GM23248 (cell line): ENCODE measurements at regions not wholly inside any gene's neighbourhood (a gene's known extent, or its start where the extent isn't known, plus 50 kb on each side); places are given as distances from the start of the nearest gene placed in this dataset.
"Not testable (repeated sequence)": the region's sequence is repeated elsewhere in the genome, so short reads cannot be mapped to it uniquely, and the experiment has no call there.

Experiments
- DNase-seq: peaks from one replicate; pipeline ENCODE4 v3.0.0-alpha.2; 2015
- H2AFZ ChIP-seq: fragments of 200-600 bp; sonication (generic); 2 replicates; pipeline ENCODE4 v1.6.1; 2016; ENCODE audit warnings: antibody characterized with exemption
- H3F3A ChIP-seq: fragments of 200-600 bp; sonication (generic); 2 replicates; pipeline ENCODE4 v1.6.1; 2016; ENCODE audit warnings: mild to moderate bottlenecking, antibody characterized with exemption, mixed run types; ENCODE audit not compliant: insufficient read depth
- H3K27ac ChIP-seq: fragments of 200-600 bp; sonication (generic); 2 replicates; pipeline ENCODE4 v1.5.1; 2016; ENCODE audit warnings: mild to moderate bottlenecking
- H3K27me3 ChIP-seq: fragments of 200-600 bp; sonication (generic); replicated peaks from 2 replicates; pipeline ENCODE4 v1.6.1; 2016; ENCODE audit warnings: mild to moderate bottlenecking; ENCODE audit not compliant: insufficient read depth
- H3K36me3 ChIP-seq: fragments of 200-600 bp; sonication (generic); 2 replicates; pipeline ENCODE4 v1.6.1; 2016; ENCODE audit warnings: low read depth, mild to moderate bottlenecking
- H3K4me1 ChIP-seq: fragments of 200-600 bp; sonication (generic); 2 replicates; pipeline ENCODE4 v1.6.1; 2016; ENCODE audit warnings: mild to moderate bottlenecking; ENCODE audit not compliant: insufficient read depth
- H3K4me2 ChIP-seq: fragments of 200-600 bp; sonication (generic); one replicate; pipeline ENCODE4 v1.6.1; 2016; ENCODE audit warnings: mild to moderate bottlenecking; ENCODE audit not compliant: unreplicated experiment
- H3K4me3 ChIP-seq: fragments of 200-600 bp; sonication (generic); 2 replicates; pipeline ENCODE4 v1.5.1; 2016; ENCODE audit warnings: mild to moderate bottlenecking
- H3K79me2 ChIP-seq: fragments of 200-600 bp; sonication (generic); 2 replicates; pipeline ENCODE4 v1.6.1; 2016; ENCODE audit warnings: mild to moderate bottlenecking; ENCODE audit not compliant: insufficient read depth
- H3K9ac ChIP-seq: fragments of 200-600 bp; sonication (generic); 2 replicates; pipeline ENCODE4 v1.6.1; 2016; ENCODE audit warnings: mild to moderate bottlenecking
- H3K9me2 ChIP-seq: fragments of 200-600 bp; sonication (generic); 2 replicates; pipeline ENCODE4 v1.6.1; 2016; ENCODE audit warnings: mixed run types, mild to moderate bottlenecking, moderate library complexity; ENCODE audit not compliant: insufficient read depth
- H3K9me3 ChIP-seq: fragments of 200-600 bp; sonication (generic); one replicate; pipeline ENCODE4 v1.6.1; 2017; ENCODE audit warnings: low read depth
- H4K20me1 ChIP-seq: fragments of 200-600 bp; sonication (generic); 2 replicates; pipeline ENCODE4 v1.6.0; 2016; ENCODE audit not compliant: insufficient read depth
- EZH2 ChIP-seq: fragments of 200-600 bp; sonication (generic); IDR thresholded peaks from 2 replicates; pipeline ENCODE4 v1.6.1; 2018; ENCODE audit warnings: antibody characterized with exemption, mild to moderate bottlenecking; ENCODE audit not compliant: insufficient read depth, poor library complexity, severe bottlenecking
- EZH2phosphoT487 ChIP-seq: fragments of 200-600 bp; sonication (generic); IDR thresholded peaks from 2 replicates; pipeline ENCODE4 v1.6.1; 2018; ENCODE audit warnings: antibody characterized with exemption, moderate library complexity, mild to moderate bottlenecking, low read depth; ENCODE audit not compliant: insufficient read depth
- WGBS, 2 experiments: methylation state at CpG; one replicate each; pipeline ENCODE4 v1.1.6; 2015 to 2017; ENCODE audit warnings: low lambda C conversion rate in 2 of 2, low coverage in 1 of 2; ENCODE audit errors: missing lambda C conversion rate in 2 of 2; 5-methylcytosine and 5-hydroxymethylcytosine counted together
- in situ Hi-C: fragments of 300-500 bp; cut with MboI; formaldehyde crosslinking; loops from 2 replicates; pipeline ENCODE4 v1.15.0; 2020

DNA sequence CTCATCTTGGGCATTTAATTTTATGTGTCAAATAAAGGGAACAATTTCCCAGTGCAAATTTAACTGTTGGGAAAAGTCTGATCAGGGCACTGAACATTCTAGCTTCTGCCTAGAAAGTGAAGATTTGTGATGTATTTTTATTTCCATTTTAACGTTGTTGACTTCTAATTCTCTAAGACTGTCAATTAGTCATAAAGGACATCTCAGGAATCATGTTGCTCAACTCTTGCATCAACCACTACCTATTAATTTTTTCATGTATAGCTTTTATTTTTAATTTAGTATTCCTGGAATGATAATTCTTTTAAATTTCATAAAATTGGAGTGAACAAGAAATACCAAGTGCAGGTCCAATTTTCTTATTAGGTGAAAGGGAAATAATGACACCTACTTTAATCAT lies 87.9 kb upstream of the METAP2 start:
- peaks cover 8% of the 10 kb centered on the region; the same call in 1 of the 2 replicates for H3F3A ChIP-seq
- peak overlapping the region; percentile 67 for H2AFZ ChIP-seq
- no peaks in the 10 kb centered on the region for H4K20me1 ChIP-seq
- DNase-seq: peak; percentile 57
- H3K4me2 ChIP-seq: peak overlapping the region; percentile 83
- peak overlapping the region; percentile 42 for H3K9ac ChIP-seq
- in situ Hi-C loops: no loop called here
- no peak for TF ChIP-seq EZH2
- no peak for TF ChIP-seq EZH2phosphoT487
- H3K9me3 ChIP-seq: no peaks in the 10 kb centered on the region
- peaks cover 20% of the 10 kb centered on the region for H3K4me1 ChIP-seq
- peak overlapping the region; percentile 66 for H3K4me3 ChIP-seq
- no peaks in the 10 kb centered on the region for H3K27me3 ChIP-seq
- no peaks in the 10 kb centered on the region for H3K36me3 ChIP-seq
- WGBS, 2 experiments: 5 to 10% methylated on average over 1 of the region's 1 CpG
- no peaks in the 10 kb centered on the region for H3K9me2 ChIP-seq
- peak overlapping the region; percentile 24 for H3K27ac ChIP-seq
- no peaks in the 10 kb centered on the region for H3K79me2 ChIP-seq

DNA sequence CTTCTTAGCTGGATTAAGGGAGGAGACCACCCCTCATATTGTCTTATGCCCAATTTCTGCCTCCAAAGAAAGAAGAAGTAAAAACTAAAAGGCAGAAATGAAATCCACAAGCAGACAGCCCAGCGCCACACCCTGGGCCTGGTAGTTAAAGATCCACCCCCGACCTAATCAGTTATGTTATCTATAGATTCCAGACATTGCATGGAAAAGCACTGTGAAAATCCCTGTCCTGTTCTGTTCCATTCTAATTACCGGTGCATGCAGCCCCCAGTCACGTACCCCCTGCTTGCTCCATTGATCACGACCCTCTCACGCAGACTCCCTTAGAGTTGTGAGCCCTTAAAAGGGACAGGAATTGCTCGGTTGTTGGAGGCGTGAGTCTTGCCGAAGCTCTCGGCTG lies 85.7 kb upstream of the METAP2 start:
- H3K36me3 ChIP-seq, H3K9me3 ChIP-seq, H2AFZ ChIP-seq, H3F3A ChIP-seq, DNase-seq, in situ Hi-C loops, H3K4me3 ChIP-seq, H3K9me2 ChIP-seq, H3K79me2 ChIP-seq, H4K20me1 ChIP-seq, H3K4me2 ChIP-seq, H3K9ac ChIP-seq, H3K27ac ChIP-seq, H3K27me3 ChIP-seq: not testable (repeated sequence)
- H3K4me1 ChIP-seq: peaks cover 14% of the 10 kb centered on the region; the same call in 1 of the 2 replicates
- 82 to 90% methylated on average over 10 of the region's 10 CpGs for WGBS, 2 experiments

DNA sequence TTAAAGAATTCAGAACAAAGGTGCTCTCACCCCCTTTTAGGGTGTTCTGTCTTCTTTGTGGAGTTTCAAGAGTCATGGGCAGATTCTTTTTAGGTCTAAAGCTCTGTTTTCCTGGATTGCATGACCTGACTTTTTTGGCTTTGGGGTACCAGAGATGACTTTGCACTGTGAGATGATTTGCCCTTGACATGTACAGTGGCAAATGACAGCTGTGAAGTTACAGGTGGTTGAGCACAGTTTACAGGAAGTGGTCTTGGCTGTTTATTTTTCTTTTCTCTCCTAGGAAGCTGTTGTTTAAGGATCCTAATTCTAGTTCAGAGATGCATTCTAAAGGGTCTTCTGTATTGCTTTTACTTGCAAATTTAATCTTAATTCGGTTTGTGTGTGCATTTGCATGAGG lies 83.8 kb upstream of the METAP2 start:
- no peaks in the 10 kb centered on the region for H3K79me2 ChIP-seq
- no peak overlapping the region for H3K4me2 ChIP-seq
- H2AFZ ChIP-seq: no peak overlapping the region
- no peak overlapping the region for H3K9ac ChIP-seq
- H3K9me3 ChIP-seq: no peaks in the 10 kb centered on the region
- 0 out of 2 replicates have a peak, but pooled peaks cover under 1% of the 10 kb centered on the region for H3K27me3 ChIP-seq
- peaks cover 5% of the 10 kb centered on the region; the same call in 1 of the 2 replicates for H3K4me1 ChIP-seq
- DNase-seq: no peak
- in situ Hi-C loops: no loop called here
- H3K4me3 ChIP-seq: no peak overlapping the region
- WGBS, 2 experiments: 6 to 8% methylated on average over 1 of the region's 1 CpG
- H3K9me2 ChIP-seq: no peaks in the 10 kb centered on the region
- peaks cover 8% of the 10 kb centered on the region; the same call in 1 of the 2 replicates for H3F3A ChIP-seq
- H4K20me1 ChIP-seq: no peaks in the 10 kb centered on the region
- no peak overlapping the region for H3K27ac ChIP-seq
- no peaks in the 10 kb centered on the region for H3K36me3 ChIP-seq
- TF ChIP-seq EZH2phosphoT487 (no peak), EZH2 (no peak)

DNA sequence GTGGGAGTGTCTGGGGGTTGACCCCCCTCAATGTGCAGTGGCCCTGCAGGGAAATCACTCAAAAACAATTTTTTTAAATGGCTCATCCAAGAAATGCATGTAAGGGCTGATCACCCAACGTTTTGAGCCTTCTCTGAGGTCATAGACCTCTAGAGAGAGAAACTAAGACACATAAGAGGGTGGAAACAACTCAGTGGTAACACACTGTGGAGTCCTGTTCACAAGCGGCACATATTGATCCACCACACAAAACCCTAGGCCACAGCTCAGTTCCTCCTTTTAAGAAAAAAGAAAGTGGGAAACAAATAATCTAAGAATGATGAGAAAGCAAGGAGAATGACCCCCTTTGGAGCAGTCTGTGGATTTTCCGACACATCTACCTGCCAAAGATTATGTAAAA lies 83.0 kb upstream of the METAP2 start:
- WGBS, 2 experiments: 58 to 61% methylated on average over 3 of the region's 3 CpGs
- Histone ChIP-seq H3K36me3 (no peaks in the 10 kb centered on the region), H3K9ac (no peak overlapping the region), H3K4me1 (peaks cover 2% of the 10 kb centered on the region; the same call in 1 of the 2 replicates), H3K9me3 (no peaks in the 10 kb centered on the region), H3K79me2 (no peaks in the 10 kb centered on the region), H4K20me1 (no peaks in the 10 kb centered on the region), H3K4me3 (no peak overlapping the region), H3K27me3 (0 out of 2 replicates have a peak, but pooled peaks cover 4% of the 10 kb centered on the region), H3K9me2 (no peaks in the 10 kb centered on the region), H3F3A (peaks cover 2% of the 10 kb centered on the region; the same call in 1 of the 2 replicates), H3K4me2 (no peak overlapping the region), H2AFZ (no peak overlapping the region), H3K27ac (no peak overlapping the region)
- in situ Hi-C loops: no loop called here
- DNase-seq: no peak
- no peak for TF ChIP-seq EZH2phosphoT487
- TF ChIP-seq EZH2: no peak
